ENCODE measurements at regions not wholly inside any gene's neighbourhood (a gene's known extent, or its start where the extent isn't known, plus 50 kb on each side); places are given as distances from the start of the nearest gene placed in this dataset.

DNA sequence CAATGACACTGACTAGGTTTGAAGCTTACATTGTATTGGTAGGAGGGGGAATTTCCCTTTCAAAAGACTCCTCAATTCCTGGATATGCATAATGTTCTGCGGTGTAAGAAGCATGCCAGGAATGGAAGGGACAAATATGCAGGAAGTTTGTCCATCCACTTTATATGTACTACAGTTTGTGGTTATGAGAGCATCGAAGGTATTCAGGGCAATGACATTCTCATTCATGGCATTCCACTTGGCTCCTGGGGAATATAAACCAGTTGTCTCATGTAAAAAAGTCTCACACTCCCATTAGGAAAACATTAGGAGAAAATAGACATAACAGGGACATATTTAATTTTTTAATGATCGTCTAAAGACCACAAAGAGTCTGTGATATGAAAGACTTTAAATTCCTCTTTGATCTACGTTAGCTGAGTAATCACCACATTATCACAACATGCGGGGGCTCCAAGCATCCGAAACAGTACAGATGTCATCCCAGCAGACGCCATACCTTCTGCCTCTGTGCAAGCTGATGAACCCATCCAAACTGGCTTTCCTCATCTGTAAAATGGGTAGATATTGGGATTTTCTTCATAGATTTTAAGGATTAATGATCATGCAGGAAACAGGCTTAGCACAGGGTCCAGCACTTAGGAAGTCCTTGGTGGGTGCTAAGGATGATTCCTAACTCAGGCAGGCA, 675.3 kb downstream of the INHBA start:
- H3K79me2 ChIP-seq (ENCODE audit: insufficient read depth, low read depth, low read length) = no peaks in the 10 kb centered on the region
- no peak overlapping the region for H3K27ac ChIP-seq (ENCODE audit: low read depth, low read length, poor library complexity, severe bottlenecking)
- POLR2A ChIA-PET = no interaction called here

DNA sequence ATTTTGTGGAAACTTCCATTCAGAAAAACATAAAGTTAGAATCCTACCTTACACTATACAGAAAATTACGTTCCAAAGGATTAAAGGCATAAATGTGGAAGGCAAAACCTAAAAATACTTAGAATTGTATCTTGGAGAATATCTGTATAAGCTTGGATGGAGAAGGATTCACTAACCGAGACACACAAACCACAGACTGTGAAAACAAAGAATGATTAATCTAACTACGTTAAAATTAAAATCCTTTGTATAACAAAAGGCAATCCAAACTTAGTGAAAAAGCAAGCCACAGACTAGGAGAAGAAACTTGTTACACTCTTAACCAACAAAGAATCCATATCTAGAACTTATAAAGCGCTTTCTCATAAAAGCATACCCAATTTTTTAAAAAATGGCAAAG, 678.8 kb downstream of the INHBA start:
- DNase-seq (ENCODE audit: low spot score) = no peak
- H4K20me1 ChIP-seq (ENCODE audit: insufficient read depth, low read length) = no peaks in the 10 kb centered on the region
- CTCF ChIA-PET (ENCODE audit: unreplicated experiment) = no interaction called here

More for the DNA sequence above, 675.3 kb downstream of the INHBA start:
- CTCF ChIA-PET (ENCODE audit: unreplicated experiment) = no interaction called here
- no peak overlapping the region for H3K4me2 ChIP-seq (ENCODE audit: low read length)
- no TSS peak for BruUV-seq (replicated peaks)
- H3K9me3 ChIP-seq (ENCODE audit: low read length) = no peaks in the 10 kb centered on the region
- no peaks in the 10 kb centered on the region for H3K4me1 ChIP-seq (ENCODE audit: insufficient read depth, low read length, poor library complexity, severe bottlenecking)
- no peak for DNase-seq (ENCODE audit: low spot score)
- H3K4me3 ChIP-seq (ENCODE audit: low read depth, low read length, poor library complexity, severe bottlenecking) = no peak overlapping the region
- no peak for TF ChIP-seq EZH2phosphoT487 (IDR thresholded peaks at IDR 0.05; ENCODE audit: borderline replicate concordance, low read depth, low read length)
- TF ChIP-seq CTCF (conservative IDR thresholded peaks at IDR 0.05; ENCODE audit: low read length) = no peak
- intact Hi-C loops (cut with micrococcal nuclease; ENCODE audit: unreplicated experiment) = no loop called here
- H2AFZ ChIP-seq (ENCODE audit: low read length) = no peak overlapping the region
- no peaks in the 10 kb centered on the region for H3K36me3 ChIP-seq (ENCODE audit: insufficient read depth, low read length)
- H3K9me2 ChIP-seq (ENCODE audit: insufficient read depth, low read length) = no peaks in the 10 kb centered on the region
- H4K20me1 ChIP-seq (ENCODE audit: insufficient read depth, low read length) = no peaks in the 10 kb centered on the region

More for the DNA sequence above, 678.8 kb downstream of the INHBA start:
- intact Hi-C loops (cut with micrococcal nuclease; ENCODE audit: unreplicated experiment) = no loop called here
- TF ChIP-seq EZH2phosphoT487 (IDR thresholded peaks at IDR 0.05; ENCODE audit: borderline replicate concordance, low read depth, low read length) (no peak), CTCF (conservative IDR thresholded peaks at IDR 0.05; ENCODE audit: low read length) (no peak)
- no TSS peak for BruUV-seq (replicated peaks)
- Histone ChIP-seq H3K79me2 (ENCODE audit: insufficient read depth, low read depth, low read length) (no peaks in the 10 kb centered on the region), H3K36me3 (ENCODE audit: insufficient read depth, low read length) (no peaks in the 10 kb centered on the region), H3K9me2 (ENCODE audit: insufficient read depth, low read length) (no peaks in the 10 kb centered on the region), H3K9me3 (ENCODE audit: low read length) (no peaks in the 10 kb centered on the region), H2AFZ (ENCODE audit: low read length) (no peak overlapping the region), H3K4me2 (ENCODE audit: low read length) (no peak overlapping the region), H3K4me3 (ENCODE audit: low read depth, low read length, poor library complexity, severe bottlenecking) (no peak overlapping the region), H3K27ac (ENCODE audit: low read depth, low read length, poor library complexity, severe bottlenecking) (no peak overlapping the region), H3K4me1 (ENCODE audit: insufficient read depth, low read length, poor library complexity, severe bottlenecking) (no peaks in the 10 kb centered on the region)
- POLR2A ChIA-PET = no interaction called here
